GM18519 (cell line): ENCODE measurements at regions not wholly inside any gene's neighbourhood (a gene's known extent, or its start where the extent isn't known, plus 50 kb on each side); places are given as distances from the start of the nearest gene placed in this dataset.

Experiments used
- ATAC-seq: cut with Tn5 transposase; IDR thresholded peaks from one replicate; pipeline ENCODE4 v1.9.1; 2021; ENCODE audit warnings: mild to moderate bottlenecking, moderate library complexity; ENCODE audit not compliant: unreplicated experiment, low FRiP score

GRCh38 chr12:124435806-124436345, 131.5 kb downstream of the NCOR2 start:
- no peak for ATAC-seq

- no peak for ATAC-seq
These were observed 132.2 kb downstream of the NCOR2 start for GRCh38 chr12:124434951-124435805.

GRCh38 chr12:124434354-124434753, 133.1 kb downstream of the NCOR2 start:
- ATAC-seq, result no peak

GRCh38 chr12:124433879-124434278, 133.5 kb downstream of the NCOR2 start:
- no peak for ATAC-seq

GRCh38 chr12:124433147-124433874, 134.1 kb downstream of the NCOR2 start:
- ATAC-seq, result no peak

- no peak for ATAC-seq
These were observed 135.0 kb downstream of the NCOR2 start for GRCh38 chr12:124432376-124432775.

- no peak for ATAC-seq
These were observed 135.4 kb downstream of the NCOR2 start for GRCh38 chr12:124431971-124432370.

GRCh38 chr12:124430491-124430890, 135.6 kb downstream of the RFLNA start:
- no peak for ATAC-seq

- ATAC-seq, result no peak
These were observed 134.6 kb downstream of the RFLNA start for GRCh38 chr12:124429535-124429934.

- ATAC-seq, result no peak
These were observed 133.9 kb downstream of the RFLNA start for GRCh38 chr12:124428792-124429281.

- no peak for ATAC-seq
These were observed 133.4 kb downstream of the RFLNA start for GRCh38 chr12:124428136-124428791.

- ATAC-seq, result no peak
These were observed 132.0 kb downstream of the RFLNA start for GRCh38 chr12:124426594-124427555.

- ATAC-seq, result no peak
These were observed 130.8 kb downstream of the RFLNA start for GRCh38 chr12:124425667-124426066.

- ATAC-seq, result no peak
These were observed 129.6 kb downstream of the RFLNA start for GRCh38 chr12:124424516-124424905.

- no peak for ATAC-seq
These were observed 129.0 kb downstream of the RFLNA start for GRCh38 chr12:124423761-124424515.

GRCh38 chr12:124422570-124423523, 128.0 kb downstream of the RFLNA start:
- no peak for ATAC-seq

GRCh38 chr12:124422142-124422569, 127.3 kb downstream of the RFLNA start:
- ATAC-seq, result no peak
